Glutamatergic neuron (in vitro differentiated cells): ENCODE measurements at regions not wholly inside any gene's neighbourhood (a gene's known extent, or its start where the extent isn't known, plus 50 kb on each side); places are given as distances from the start of the nearest gene placed in this dataset.
"Not testable (repeated sequence)": the region's sequence is repeated elsewhere in the genome, so short reads cannot be mapped to it uniquely, and the experiment has no call there.

Source experiments
- DNase-seq: peaks from one replicate; pipeline ENCODE4 v3.0.0; 2022
- H3K27ac Mint-ChIP-seq: one replicate; pipeline ENCODE4 v1.8.0; 2020; ENCODE audit warnings: mild to moderate bottlenecking, mixed read lengths, inconsistent platforms; ENCODE audit not compliant: unreplicated experiment
- H3K27me3 Mint-ChIP-seq: one replicate; pipeline ENCODE4 v1.8.0; 2020; ENCODE audit warnings: mild to moderate bottlenecking, moderate library complexity, mixed read lengths, inconsistent platforms; ENCODE audit not compliant: unreplicated experiment
- H3K36me3 Mint-ChIP-seq: one replicate; pipeline ENCODE4 v1.8.0; 2020; ENCODE audit warnings: mild to moderate bottlenecking, mixed read lengths, inconsistent platforms; ENCODE audit not compliant: unreplicated experiment
- H3K4me1 Mint-ChIP-seq: one replicate; pipeline ENCODE4 v1.8.0; 2020; ENCODE audit warnings: mild to moderate bottlenecking, low read depth, mixed read lengths, inconsistent platforms; ENCODE audit not compliant: unreplicated experiment
- H3K4me3 Mint-ChIP-seq: one replicate; pipeline ENCODE4 v1.8.0; 2020; ENCODE audit warnings: mild to moderate bottlenecking, mixed read lengths, inconsistent platforms; ENCODE audit not compliant: unreplicated experiment
- H3K9me3 Mint-ChIP-seq: one replicate; pipeline ENCODE4 v1.8.0; 2020; ENCODE audit warnings: mild to moderate bottlenecking, moderate library complexity, mixed read lengths, inconsistent platforms; ENCODE audit not compliant: unreplicated experiment
- TF ChIP-seq, protein P1 (sequence below): fragments of 200-600 bp; sonication (generic); IDR thresholded peaks from one replicate; pipeline ENCODE4 v1.5.0; 2021; ENCODE audit not compliant: partially characterized antibody, unreplicated experiment

DNA sequence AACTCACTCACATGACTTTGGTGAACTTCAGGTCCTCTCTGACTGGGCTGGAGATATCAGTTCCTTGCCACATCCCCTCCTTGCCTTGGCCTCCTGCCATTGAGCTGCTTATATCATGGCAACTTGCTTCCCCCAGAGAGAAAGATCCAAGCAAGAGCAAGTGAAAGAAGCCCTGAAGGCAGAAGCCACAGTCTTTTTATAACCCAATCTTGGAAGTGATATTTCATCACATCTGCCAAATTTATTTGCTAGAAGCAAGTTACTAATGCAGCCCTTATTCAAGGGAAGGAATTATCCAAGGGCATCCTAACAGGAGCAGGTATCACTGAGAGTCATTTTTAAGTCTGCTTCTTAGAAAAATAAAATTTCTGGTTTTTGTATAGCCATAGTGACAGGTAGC is 127.8 kb downstream of the SLC38A4 start:
- no peaks in the 10 kb centered on the region for H3K9me3 Mint-ChIP-seq
- DNase-seq = no peak
- no peaks in the 10 kb centered on the region for H3K4me1 Mint-ChIP-seq
- H3K36me3 Mint-ChIP-seq = no peaks in the 10 kb centered on the region
- H3K4me3 Mint-ChIP-seq = no peak overlapping the region
- no peak overlapping the region for H3K27ac Mint-ChIP-seq
- TF ChIP-seq, protein P1, sequence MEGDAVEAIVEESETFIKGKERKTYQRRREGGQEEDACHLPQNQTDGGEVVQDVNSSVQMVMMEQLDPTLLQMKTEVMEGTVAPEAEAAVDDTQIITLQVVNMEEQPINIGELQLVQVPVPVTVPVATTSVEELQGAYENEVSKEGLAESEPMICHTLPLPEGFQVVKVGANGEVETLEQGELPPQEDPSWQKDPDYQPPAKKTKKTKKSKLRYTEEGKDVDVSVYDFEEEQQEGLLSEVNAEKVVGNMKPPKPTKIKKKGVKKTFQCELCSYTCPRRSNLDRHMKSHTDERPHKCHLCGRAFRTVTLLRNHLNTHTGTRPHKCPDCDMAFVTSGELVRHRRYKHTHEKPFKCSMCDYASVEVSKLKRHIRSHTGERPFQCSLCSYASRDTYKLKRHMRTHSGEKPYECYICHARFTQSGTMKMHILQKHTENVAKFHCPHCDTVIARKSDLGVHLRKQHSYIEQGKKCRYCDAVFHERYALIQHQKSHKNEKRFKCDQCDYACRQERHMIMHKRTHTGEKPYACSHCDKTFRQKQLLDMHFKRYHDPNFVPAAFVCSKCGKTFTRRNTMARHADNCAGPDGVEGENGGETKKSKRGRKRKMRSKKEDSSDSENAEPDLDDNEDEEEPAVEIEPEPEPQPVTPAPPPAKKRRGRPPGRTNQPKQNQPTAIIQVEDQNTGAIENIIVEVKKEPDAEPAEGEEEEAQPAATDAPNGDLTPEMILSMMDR = no peak
- H3K27me3 Mint-ChIP-seq = no peaks in the 10 kb centered on the region

DNA sequence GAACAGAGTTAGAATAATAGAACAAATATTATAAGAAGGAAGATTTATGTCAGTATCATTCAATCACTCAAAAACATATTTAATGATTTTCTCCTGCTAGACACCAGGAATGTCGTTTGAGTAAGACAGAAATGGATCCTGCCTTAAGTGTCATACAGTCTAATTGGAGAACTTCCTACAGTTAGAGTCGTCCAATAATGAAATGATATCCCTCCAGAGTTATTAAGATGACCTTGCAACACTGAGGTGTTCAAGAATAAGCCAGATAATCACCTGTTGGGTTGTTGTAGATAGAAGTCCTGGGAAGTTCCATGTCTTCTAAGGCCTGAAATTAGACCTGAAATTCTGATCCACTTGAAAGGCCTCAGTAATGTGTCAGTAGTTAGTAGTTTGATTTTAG is 132.3 kb downstream of the SLC38A4 start:
- no peak for DNase-seq
- Mint-ChIP-seq H3K4me1 (no peaks in the 10 kb centered on the region), H3K27ac (no peak overlapping the region), H3K27me3 (no peaks in the 10 kb centered on the region), H3K4me3 (no peak overlapping the region), H3K9me3 (no peaks in the 10 kb centered on the region), H3K36me3 (no peaks in the 10 kb centered on the region)
- TF ChIP-seq, protein P1 = no peak

DNA sequence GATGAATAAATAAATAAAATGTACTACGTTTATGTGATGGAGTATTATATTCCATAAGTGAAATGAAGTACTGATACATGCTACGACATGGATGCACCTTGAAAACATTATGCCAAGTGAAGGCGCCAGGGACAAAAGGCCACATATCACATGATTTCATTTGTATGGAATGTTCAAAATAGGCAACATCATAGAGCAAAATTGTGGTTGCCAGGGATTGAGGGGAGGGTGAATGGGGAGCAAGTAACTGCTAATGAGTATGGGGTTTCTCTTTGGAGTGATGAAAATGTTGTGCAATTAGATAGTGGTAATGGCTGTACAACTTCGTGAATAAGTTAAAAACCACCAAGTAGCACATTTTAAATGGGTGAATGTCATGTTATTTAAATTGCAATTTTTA is 132.8 kb downstream of the SLC38A4 start:
- no peaks in the 10 kb centered on the region for H3K36me3 Mint-ChIP-seq
- no peak overlapping the region for H3K27ac Mint-ChIP-seq
- no peaks in the 10 kb centered on the region for H3K27me3 Mint-ChIP-seq
- no peaks in the 10 kb centered on the region for H3K9me3 Mint-ChIP-seq
- H3K4me1 Mint-ChIP-seq = no peaks in the 10 kb centered on the region
- TF ChIP-seq, protein P1 = no peak
- H3K4me3 Mint-ChIP-seq = no peak overlapping the region
- DNase-seq = no peak

DNA sequence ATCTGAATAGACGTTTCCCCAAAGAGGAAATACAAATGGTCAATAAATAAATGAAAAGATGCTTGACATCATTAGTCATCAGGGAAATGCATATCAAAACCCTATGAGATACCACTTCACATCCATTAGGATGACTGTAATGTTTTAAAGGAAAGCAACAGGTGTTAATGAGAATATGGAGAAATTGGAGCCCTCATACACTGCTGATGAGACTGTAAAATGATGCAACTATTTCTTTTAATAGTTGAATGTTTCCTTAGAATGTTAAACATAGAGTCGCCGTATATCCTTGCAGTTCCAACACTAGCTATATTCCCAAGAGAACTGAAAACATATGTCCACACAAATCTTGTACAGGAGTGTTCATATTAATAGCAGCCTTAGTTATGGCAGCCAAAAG is 133.2 kb downstream of the SLC38A4 start:
- Mint-ChIP-seq H3K9me3 (no peaks in the 10 kb centered on the region), H3K27me3 (no peaks in the 10 kb centered on the region), H3K27ac (no peak overlapping the region), H3K36me3 (no peaks in the 10 kb centered on the region), H3K4me3 (no peak overlapping the region), H3K4me1 (no peaks in the 10 kb centered on the region)
- no peak for DNase-seq
- TF ChIP-seq, protein P1 = no peak

DNA sequence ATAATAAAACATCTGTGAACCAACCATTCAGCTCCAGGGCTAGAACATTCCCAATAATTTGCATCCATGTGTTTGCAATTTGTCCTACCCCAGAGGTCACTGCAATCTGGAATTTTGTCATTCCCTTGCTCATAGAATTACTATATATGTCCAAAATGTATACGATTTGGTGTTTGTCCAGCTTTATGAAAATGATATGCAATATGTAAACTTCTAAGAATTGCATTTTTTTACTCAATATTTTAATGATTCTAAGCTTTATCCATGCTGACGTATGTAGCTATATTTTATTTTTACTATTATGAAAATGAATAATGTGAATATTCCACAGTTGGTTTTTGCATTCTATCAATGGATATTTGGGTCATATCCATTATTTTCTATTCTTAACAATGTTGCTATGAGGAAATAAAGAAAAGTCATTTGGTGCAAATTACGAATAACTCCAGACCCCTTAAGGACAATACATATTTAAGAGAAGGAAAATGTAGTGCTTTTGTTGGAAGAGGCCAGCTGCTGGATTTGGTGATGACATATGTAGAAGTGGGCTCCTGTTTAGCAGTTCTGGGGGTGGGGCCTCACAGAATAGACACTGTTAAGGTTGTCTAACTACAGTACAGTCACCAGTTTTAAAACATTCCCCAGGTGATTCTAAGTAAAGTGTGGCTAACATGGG is 139.4 kb downstream of the SLC38A4 start:
- peaks cover 10% of the 10 kb centered on the region for H3K27me3 Mint-ChIP-seq
- H3K9me3 Mint-ChIP-seq = peaks cover 8% of the 10 kb centered on the region
- DNase-seq = no peak

DNA sequence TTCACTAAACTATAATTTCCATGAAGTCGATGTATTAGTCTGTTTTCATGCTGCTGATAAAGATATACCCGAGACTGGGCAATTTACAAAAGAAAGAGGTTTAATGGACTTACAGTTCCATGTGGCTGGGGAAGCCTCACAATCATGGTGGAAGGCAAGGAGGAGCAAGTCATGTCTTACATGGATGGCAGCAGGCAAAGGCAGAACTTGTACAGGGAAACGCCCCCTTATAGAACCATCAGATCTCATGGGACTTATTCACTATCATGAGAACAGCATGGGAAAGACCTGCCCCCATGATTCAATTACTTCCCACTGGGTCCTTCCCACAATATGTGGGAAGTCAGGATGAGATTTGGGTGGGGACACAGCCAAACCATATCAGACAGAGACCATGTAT is 141.6 kb downstream of the SLC38A4 start:
- H3K4me3 Mint-ChIP-seq, H3K4me1 Mint-ChIP-seq, H3K27ac Mint-ChIP-seq, H3K9me3 Mint-ChIP-seq, DNase-seq, H3K27me3 Mint-ChIP-seq, H3K36me3 Mint-ChIP-seq: not testable (repeated sequence)

More for the DNA sequence above, 139.4 kb downstream of the SLC38A4 start:
- TF ChIP-seq, protein P1 = no peak
- H3K27ac Mint-ChIP-seq = no peak overlapping the region
- H3K4me1 Mint-ChIP-seq = no peaks in the 10 kb centered on the region
- peaks cover 7% of the 10 kb centered on the region for H3K36me3 Mint-ChIP-seq
- H3K4me3 Mint-ChIP-seq = no peak overlapping the region
